H1 (cell line): ENCODE measurements at regions not wholly inside any gene's neighbourhood (a gene's known extent, or its start where the extent isn't known, plus 50 kb on each side); places are given as distances from the start of the nearest gene placed in this dataset.

ENCODE experiments used
- CEBPB ChIP-seq: IDR thresholded peaks from 2 replicates; pipeline ENCODE4 v1.6.1; 2012; ENCODE audit warnings: low read depth, low read length
- CHD1 ChIP-seq: IDR thresholded peaks from 2 replicates; pipeline ENCODE4 v1.6.1; 2012; ENCODE audit warnings: low read depth, low read length, improper control_type of control experiment
- EZH2 ChIP-seq: fragments of 200-600 bp; sonication (generic); IDR thresholded peaks from 2 replicates; pipeline ENCODE4 v1.7.1; 2012; ENCODE audit warnings: low read depth, mild to moderate bottlenecking, moderate library complexity, low read length, inconsistent platforms; ENCODE audit not compliant: severe bottlenecking
- GTF2F1 ChIP-seq: IDR thresholded peaks from 2 replicates; pipeline ENCODE4 v1.6.1; 2012; ENCODE audit warnings: low read depth, low read length, improper control_type of control experiment, borderline replicate concordance
- POLR2A ChIP-seq, 2 experiments: IDR thresholded peaks; 1 replicate in 1 of 2; 2 replicates in 1 of 2; pipeline ENCODE4 v1.6.1; 2011; ENCODE audit warnings: low read depth in 2 of 2, low read length in 2 of 2, mild to moderate bottlenecking in 2 of 2; ENCODE audit errors: control extremely low read depth in 1 of 2
- RBBP5 ChIP-seq: IDR thresholded peaks from 2 replicates; pipeline ENCODE4 v1.7.1; 2012; ENCODE audit warnings: low read depth, mild to moderate bottlenecking, inconsistent platforms, low read length, moderate library complexity, borderline replicate concordance
- RNF2 ChIP-seq: fragments of 200-900, 300-1000 bp; sonication (generic); IDR thresholded peaks from 2 replicates; pipeline ENCODE4 v1.7.1; 2016; ENCODE audit warnings: borderline replicate concordance, low read depth, mild to moderate bottlenecking, antibody characterized with exemption, low read length; ENCODE audit not compliant: poor library complexity, severe bottlenecking; ENCODE audit errors: missing control alignments
- RXRA ChIP-seq: IDR thresholded peaks from 2 replicates; pipeline ENCODE4 v1.6.1; 2011; ENCODE audit warnings: low read depth, mild to moderate bottlenecking, low read length, moderate library complexity; ENCODE audit not compliant: insufficient read depth
- SP1 ChIP-seq: IDR thresholded peaks from 2 replicates; pipeline ENCODE4 v1.6.1; 2011; ENCODE audit warnings: low read depth, low read length
- TAF1 ChIP-seq: IDR thresholded peaks from 2 replicates; pipeline ENCODE4 v1.6.1; 2011; ENCODE audit warnings: mild to moderate bottlenecking, low read depth, low read length
- TAF7 ChIP-seq: optimal IDR thresholded peaks from 2 replicates; pipeline ENCODE3; 2011; ENCODE audit warnings: low read depth, mild to moderate bottlenecking, inconsistent platforms, low read length, moderate library complexity, borderline replicate concordance
- TF ChIP-seq, protein P1 (sequence below), 3 experiments: IDR thresholded peaks; 1 replicate in 2 of 3; 2 replicates in 1 of 3; pipeline versions ENCODE4 v1.5.1 to v1.6.1; 2011; ENCODE audit warnings: low read length in 3 of 3, mild to moderate bottlenecking in 3 of 3, inconsistent platforms in 2 of 3, low read depth in 1 of 3, moderate library complexity in 1 of 3; ENCODE audit not compliant: insufficient read depth in 1 of 3; ENCODE audit errors: control extremely low read depth in 1 of 3

DNA sequence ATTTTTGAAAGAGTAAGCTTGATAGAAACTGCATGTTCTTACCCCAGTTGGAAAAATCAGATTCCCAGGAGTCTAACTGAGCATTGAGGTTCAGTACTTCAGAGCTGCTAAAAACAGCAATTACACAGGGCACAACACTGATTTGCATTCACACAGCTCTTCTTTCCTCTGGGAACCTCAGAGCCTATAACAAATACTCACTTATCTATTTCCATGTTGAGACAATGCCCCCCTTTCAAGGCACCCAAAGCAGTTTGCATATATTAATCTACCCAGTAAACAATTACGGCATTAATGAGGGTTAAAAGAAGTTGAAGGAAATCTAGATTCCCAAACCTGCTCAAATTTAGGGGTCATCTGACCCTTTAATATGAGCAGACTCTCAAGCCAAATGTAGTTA lies 126.9 kb upstream of the SLC35F3 start:
- TF ChIP-seq GTF2F1 (no peak), POLR2A (IDR thresholded peaks at IDR 0.05; ENCODE audit: control extremely low read depth in 1 of 2, low read depth in 2 of 2, low read length in 2 of 2) (no peak), CEBPB (no peak), TAF1 (no peak), EZH2 (no peak), RBBP5 (no peak), SP1 (no peak), CHD1 (no peak), TAF7 (no peak), RNF2 (no peak), RXRA (no peak)
- TF ChIP-seq, protein P1, sequence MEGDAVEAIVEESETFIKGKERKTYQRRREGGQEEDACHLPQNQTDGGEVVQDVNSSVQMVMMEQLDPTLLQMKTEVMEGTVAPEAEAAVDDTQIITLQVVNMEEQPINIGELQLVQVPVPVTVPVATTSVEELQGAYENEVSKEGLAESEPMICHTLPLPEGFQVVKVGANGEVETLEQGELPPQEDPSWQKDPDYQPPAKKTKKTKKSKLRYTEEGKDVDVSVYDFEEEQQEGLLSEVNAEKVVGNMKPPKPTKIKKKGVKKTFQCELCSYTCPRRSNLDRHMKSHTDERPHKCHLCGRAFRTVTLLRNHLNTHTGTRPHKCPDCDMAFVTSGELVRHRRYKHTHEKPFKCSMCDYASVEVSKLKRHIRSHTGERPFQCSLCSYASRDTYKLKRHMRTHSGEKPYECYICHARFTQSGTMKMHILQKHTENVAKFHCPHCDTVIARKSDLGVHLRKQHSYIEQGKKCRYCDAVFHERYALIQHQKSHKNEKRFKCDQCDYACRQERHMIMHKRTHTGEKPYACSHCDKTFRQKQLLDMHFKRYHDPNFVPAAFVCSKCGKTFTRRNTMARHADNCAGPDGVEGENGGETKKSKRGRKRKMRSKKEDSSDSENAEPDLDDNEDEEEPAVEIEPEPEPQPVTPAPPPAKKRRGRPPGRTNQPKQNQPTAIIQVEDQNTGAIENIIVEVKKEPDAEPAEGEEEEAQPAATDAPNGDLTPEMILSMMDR (IDR thresholded peaks at IDR 0.05; ENCODE audit: control extremely low read depth in 1 of 3, insufficient read depth in 1 of 3, low read depth in 1 of 3, low read length in 3 of 3) = no peak
